Erythroblast (primary cell): ENCODE measurements at regions not wholly inside any gene's neighbourhood (a gene's known extent, or its start where the extent isn't known, plus 50 kb on each side); places are given as distances from the start of the nearest gene placed in this dataset.
"Not testable (repeated sequence)": the region's sequence is repeated elsewhere in the genome, so short reads cannot be mapped to it uniquely, and the experiment has no call there.

ENCODE experiments used
- DNase-seq, 2 experiments: peaks; one replicate each; lab custom pipeline; 2025; lab: John Stamatoyannopoulos, UW
- GATA1 ChIP-seq: IDR thresholded peaks from 2 replicates; pipeline ENCODE4 v1.6.1; 2011; ENCODE audit warnings: low read depth, mild to moderate bottlenecking, control low read depth, low read length, moderate library complexity
- POLR2A ChIP-seq: IDR thresholded peaks from 2 replicates; pipeline ENCODE4 v1.6.1; 2011; ENCODE audit warnings: mild to moderate bottlenecking, low read length

GRCh38 chr4:187479511-187479910 is 516.1 kb upstream of the ZFP42 start:
- no peak for DNase-seq
- TF ChIP-seq POLR2A: no peak
- no peak for TF ChIP-seq GATA1

- TF ChIP-seq GATA1 (no peak), POLR2A (no peak)
- DNase-seq: no peak
Observed at GRCh38 chr4:187480146-187481145, 515.1 kb upstream of the ZFP42 start.

GRCh38 chr4:187484186-187484585 is 511.4 kb upstream of the ZFP42 start:
- DNase-seq: no peak
- TF ChIP-seq GATA1: no peak
- TF ChIP-seq POLR2A: no peak

- TF ChIP-seq GATA1 (no peak), POLR2A (no peak)
- DNase-seq: no peak
Observed at GRCh38 chr4:187485676-187486075, 509.9 kb upstream of the ZFP42 start.

- no peak for DNase-seq
- TF ChIP-seq GATA1 (no peak), POLR2A (no peak)
Observed at GRCh38 chr4:187491286-187491685, 504.3 kb upstream of the ZFP42 start.

- TF ChIP-seq POLR2A: no peak
- no peak for TF ChIP-seq GATA1
- no peak for DNase-seq
Observed at GRCh38 chr4:187491959-187492358, 503.6 kb upstream of the ZFP42 start.

- TF ChIP-seq GATA1: no peak
- no peak for DNase-seq
Observed at GRCh38 chr4:187493661-187494060, 501.9 kb upstream of the ZFP42 start.

GRCh38 chr4:187499956-187500355 is 495.6 kb upstream of the ZFP42 start:
- TF ChIP-seq POLR2A (no peak), GATA1 (no peak)
- no peak for DNase-seq

- no peak for DNase-seq
- TF ChIP-seq POLR2A: no peak
- no peak for TF ChIP-seq GATA1
Observed at GRCh38 chr4:187500796-187501195, 494.8 kb upstream of the ZFP42 start.

- no peak for DNase-seq
- no peak for TF ChIP-seq GATA1
- no peak for TF ChIP-seq POLR2A
Observed at GRCh38 chr4:187501731-187502130, 493.8 kb upstream of the ZFP42 start.

GRCh38 chr4:187504974-187505797 is 490.4 kb upstream of the ZFP42 start:
- no peak for TF ChIP-seq POLR2A
- no peak for TF ChIP-seq GATA1
- DNase-seq: no peak

- not testable (repeated sequence) for DNase-seq
Observed at GRCh38 chr4:187505798-187506141, 489.8 kb upstream of the ZFP42 start.

GRCh38 chr4:187516224-187516623 is 479.3 kb upstream of the ZFP42 start:
- no peak for DNase-seq
- TF ChIP-seq GATA1 (no peak), POLR2A (no peak)

- no peak for DNase-seq
- no peak for TF ChIP-seq POLR2A
- TF ChIP-seq GATA1: no peak
Observed at GRCh38 chr4:187541666-187542065, 453.9 kb upstream of the ZFP42 start.
